ENCODE measurements at regions not wholly inside any gene's neighbourhood (a gene's known extent, or its start where the extent isn't known, plus 50 kb on each side); places are given as distances from the start of the nearest gene placed in this dataset.
A peak's percentile ranks its signal among the peaks of the same experiment; 100 is the strongest.

- DNase-seq (ENCODE audit: low read depth), result no peak
- TF ChIP-seq, protein P1, sequence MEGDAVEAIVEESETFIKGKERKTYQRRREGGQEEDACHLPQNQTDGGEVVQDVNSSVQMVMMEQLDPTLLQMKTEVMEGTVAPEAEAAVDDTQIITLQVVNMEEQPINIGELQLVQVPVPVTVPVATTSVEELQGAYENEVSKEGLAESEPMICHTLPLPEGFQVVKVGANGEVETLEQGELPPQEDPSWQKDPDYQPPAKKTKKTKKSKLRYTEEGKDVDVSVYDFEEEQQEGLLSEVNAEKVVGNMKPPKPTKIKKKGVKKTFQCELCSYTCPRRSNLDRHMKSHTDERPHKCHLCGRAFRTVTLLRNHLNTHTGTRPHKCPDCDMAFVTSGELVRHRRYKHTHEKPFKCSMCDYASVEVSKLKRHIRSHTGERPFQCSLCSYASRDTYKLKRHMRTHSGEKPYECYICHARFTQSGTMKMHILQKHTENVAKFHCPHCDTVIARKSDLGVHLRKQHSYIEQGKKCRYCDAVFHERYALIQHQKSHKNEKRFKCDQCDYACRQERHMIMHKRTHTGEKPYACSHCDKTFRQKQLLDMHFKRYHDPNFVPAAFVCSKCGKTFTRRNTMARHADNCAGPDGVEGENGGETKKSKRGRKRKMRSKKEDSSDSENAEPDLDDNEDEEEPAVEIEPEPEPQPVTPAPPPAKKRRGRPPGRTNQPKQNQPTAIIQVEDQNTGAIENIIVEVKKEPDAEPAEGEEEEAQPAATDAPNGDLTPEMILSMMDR (IDR thresholded peaks at IDR 0.05; ENCODE audit: low read length, missing control alignments), result no peak
- peak overlapping the region; percentile 17 for H3K4me3 ChIP-seq (replicated peaks; ENCODE audit: low read depth, low read length)
These were observed 152.0 kb downstream of the ERCC6L2 start for GRCh38 chr9:96027251-96028131.

GRCh38 chr9:96026655-96027213, 151.2 kb downstream of the ERCC6L2 start:
- DNase-seq (ENCODE audit: low read depth), result no peak
- H3K4me3 ChIP-seq (replicated peaks; ENCODE audit: low read depth, low read length), result no peak overlapping the region
- TF ChIP-seq, protein P1 (IDR thresholded peaks at IDR 0.05; ENCODE audit: low read length, missing control alignments), result no peak

DNA sequence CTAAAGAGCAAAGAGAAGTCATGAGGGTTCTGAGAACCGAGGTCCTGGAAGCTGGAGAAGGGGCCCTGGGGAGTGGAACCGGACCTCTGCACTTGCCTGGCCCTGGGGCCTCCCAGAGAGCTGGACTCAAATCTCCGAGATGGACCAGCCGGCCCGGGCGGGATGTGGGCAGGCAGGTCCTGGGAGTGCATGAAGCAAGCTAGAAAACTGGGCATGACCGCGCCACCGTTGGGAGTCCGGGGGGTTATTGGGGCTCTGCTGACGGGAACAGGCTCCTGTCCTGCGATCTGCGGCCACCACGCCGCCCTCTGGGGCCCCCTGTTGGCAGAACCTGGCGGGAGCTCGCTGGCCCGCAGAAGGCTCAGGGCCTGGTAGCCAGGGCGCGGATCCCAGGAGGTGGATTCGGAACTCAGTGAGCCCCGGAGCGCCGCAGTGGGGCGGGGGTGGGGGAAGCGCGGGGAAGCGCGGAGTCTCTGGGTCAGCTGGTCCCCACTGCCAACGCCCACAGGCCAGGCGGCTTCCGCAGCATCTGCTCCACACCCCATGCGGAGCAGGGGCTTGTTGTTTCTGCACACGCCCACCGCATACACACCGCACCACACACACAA, 150.6 kb downstream of the ERCC6L2 start:
- TF ChIP-seq, protein P1 (IDR thresholded peaks at IDR 0.05; ENCODE audit: low read length, missing control alignments), result peak; percentile 7
- no peak overlapping the region for H3K4me3 ChIP-seq (replicated peaks; ENCODE audit: low read depth, low read length)
- no peak for DNase-seq (ENCODE audit: low read depth)

GRCh38 chr9:96023486-96023885, 148.0 kb downstream of the ERCC6L2 start:
- no peak for DNase-seq (ENCODE audit: low read depth)
- TF ChIP-seq, protein P1 (IDR thresholded peaks at IDR 0.05; ENCODE audit: low read length, missing control alignments), result no peak
- H3K4me3 ChIP-seq (replicated peaks; ENCODE audit: low read depth, low read length), result no peak overlapping the region

- DNase-seq (ENCODE audit: low read depth), result no peak
- H3K4me3 ChIP-seq (replicated peaks; ENCODE audit: low read depth, low read length), result no peak overlapping the region
- TF ChIP-seq, protein P1 (IDR thresholded peaks at IDR 0.05; ENCODE audit: low read length, missing control alignments), result no peak
These were observed 147.1 kb downstream of the ERCC6L2 start for GRCh38 chr9:96022445-96023051.

DNA sequence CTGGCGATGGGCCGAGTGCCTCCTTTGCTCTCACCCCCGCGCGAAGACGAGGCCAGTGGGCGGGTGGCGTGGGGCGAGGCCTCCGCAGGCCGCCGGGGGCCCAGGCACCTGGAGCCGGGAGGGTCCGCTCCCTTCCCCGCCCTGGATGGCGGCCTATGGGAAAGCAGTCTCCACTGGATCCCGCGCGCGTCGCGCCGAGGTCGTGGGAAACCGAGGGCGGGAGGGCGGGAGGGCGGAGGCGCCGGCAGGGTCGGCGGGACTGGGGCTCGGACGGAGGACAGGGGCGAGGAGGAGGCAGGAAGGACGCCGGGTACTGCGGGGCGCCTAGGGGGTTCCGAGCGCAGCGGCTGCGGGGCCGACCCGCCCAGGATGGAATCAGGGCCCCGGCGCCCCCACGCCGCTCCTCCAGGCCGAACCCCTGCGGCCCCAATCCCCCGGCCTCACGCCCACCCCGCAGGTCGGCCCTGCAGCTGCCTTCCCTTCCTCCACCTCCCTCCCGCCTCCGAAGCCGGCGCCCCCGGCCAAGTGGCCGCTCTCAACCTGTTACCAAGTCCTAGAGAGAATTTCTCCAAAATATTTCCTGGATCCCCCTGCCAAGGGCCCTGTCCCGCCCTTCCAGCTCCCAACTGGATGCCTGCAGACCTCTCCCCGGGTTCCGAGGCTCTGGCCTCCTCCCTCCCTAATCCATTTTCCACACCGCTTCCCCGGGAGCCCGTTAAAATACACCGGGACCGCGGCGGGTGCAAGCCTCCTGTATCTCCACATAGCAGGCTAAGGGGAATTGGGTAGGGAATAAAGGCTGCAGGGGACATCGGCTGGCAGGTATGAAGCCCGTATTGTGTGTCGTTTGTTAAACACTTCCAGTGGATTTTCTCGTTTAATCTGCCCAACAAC, 146.3 kb downstream of the ERCC6L2 start:
- TF ChIP-seq, protein P1 (IDR thresholded peaks at IDR 0.05; ENCODE audit: low read length, missing control alignments), result no peak

More for the DNA sequence above, 146.3 kb downstream of the ERCC6L2 start:
- DNase-seq (ENCODE audit: low read depth), result no peak
- peak overlapping the region; percentile 53 for H3K4me3 ChIP-seq (replicated peaks; ENCODE audit: low read depth, low read length)
